ENCODE measurements at regions not wholly inside any gene's neighbourhood (a gene's known extent, or its start where the extent isn't known, plus 50 kb on each side); places are given as distances from the start of the nearest gene placed in this dataset.

DNA sequence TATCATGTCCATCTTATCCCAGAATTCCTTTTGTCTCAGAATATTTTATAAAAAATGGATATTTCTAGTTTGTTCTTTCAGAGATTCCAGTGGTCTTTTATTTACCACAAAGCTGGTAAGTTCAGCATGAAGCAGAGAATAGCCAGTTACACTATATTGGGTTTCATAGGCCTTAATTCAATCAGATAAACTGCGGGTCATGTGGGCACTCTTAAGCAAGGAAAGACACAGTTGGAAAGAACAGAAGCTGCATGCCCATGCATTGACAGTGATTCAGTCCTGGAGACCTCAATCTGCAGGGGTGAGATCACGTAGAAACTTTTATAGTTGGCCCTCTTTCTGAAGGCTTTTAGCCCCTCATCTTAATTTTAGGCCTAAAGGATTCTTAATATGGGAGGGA, 281.3 kb upstream of the IGFBP3 start:
- no peaks in the 10 kb centered on the region for H3K36me3 ChIP-seq (ENCODE audit: insufficient read depth, low read length)
- H3K4me3 ChIP-seq (ENCODE audit: low read length): no peak overlapping the region
- intact Hi-C loops (cut with DNase I, micrococcal nuclease): no loop called here
- no peaks in the 10 kb centered on the region for H3K9me3 Mint-ChIP-seq
- no peak overlapping the region for H3K27ac ChIP-seq (ENCODE audit: low read depth in 1 of 2, low read length in 2 of 2)
- POLR2A ChIA-PET: no interaction called here
- ATAC-seq (ENCODE audit: poor library complexity): no peak
- no peak overlapping the region for H3K4me3 Mint-ChIP-seq
- no peak overlapping the region for H3K27ac Mint-ChIP-seq
- TF ChIP-seq, protein P1, sequence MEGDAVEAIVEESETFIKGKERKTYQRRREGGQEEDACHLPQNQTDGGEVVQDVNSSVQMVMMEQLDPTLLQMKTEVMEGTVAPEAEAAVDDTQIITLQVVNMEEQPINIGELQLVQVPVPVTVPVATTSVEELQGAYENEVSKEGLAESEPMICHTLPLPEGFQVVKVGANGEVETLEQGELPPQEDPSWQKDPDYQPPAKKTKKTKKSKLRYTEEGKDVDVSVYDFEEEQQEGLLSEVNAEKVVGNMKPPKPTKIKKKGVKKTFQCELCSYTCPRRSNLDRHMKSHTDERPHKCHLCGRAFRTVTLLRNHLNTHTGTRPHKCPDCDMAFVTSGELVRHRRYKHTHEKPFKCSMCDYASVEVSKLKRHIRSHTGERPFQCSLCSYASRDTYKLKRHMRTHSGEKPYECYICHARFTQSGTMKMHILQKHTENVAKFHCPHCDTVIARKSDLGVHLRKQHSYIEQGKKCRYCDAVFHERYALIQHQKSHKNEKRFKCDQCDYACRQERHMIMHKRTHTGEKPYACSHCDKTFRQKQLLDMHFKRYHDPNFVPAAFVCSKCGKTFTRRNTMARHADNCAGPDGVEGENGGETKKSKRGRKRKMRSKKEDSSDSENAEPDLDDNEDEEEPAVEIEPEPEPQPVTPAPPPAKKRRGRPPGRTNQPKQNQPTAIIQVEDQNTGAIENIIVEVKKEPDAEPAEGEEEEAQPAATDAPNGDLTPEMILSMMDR (IDR thresholded peaks at IDR 0.05): no peak
- no peaks in the 10 kb centered on the region for H3K36me3 Mint-ChIP-seq (ENCODE audit: low read depth)
- no peak for DNase-seq
- H3K27me3 ChIP-seq (ENCODE audit: control insufficient read depth in 1 of 2, insufficient read depth in 2 of 2, low read length in 2 of 2): no peaks in the 10 kb centered on the region
- H3K9me3 ChIP-seq (ENCODE audit: control insufficient read depth in 1 of 2, insufficient read depth in 1 of 2, low read length in 2 of 2): no peaks in the 10 kb centered on the region
- no peaks in the 10 kb centered on the region for H3K27me3 Mint-ChIP-seq
- H3K4me1 Mint-ChIP-seq (ENCODE audit: low read depth): no peaks in the 10 kb centered on the region
- H3K4me1 ChIP-seq (ENCODE audit: insufficient read depth, low read length): no peaks in the 10 kb centered on the region
- CTCF ChIA-PET: no interaction called here

DNA sequence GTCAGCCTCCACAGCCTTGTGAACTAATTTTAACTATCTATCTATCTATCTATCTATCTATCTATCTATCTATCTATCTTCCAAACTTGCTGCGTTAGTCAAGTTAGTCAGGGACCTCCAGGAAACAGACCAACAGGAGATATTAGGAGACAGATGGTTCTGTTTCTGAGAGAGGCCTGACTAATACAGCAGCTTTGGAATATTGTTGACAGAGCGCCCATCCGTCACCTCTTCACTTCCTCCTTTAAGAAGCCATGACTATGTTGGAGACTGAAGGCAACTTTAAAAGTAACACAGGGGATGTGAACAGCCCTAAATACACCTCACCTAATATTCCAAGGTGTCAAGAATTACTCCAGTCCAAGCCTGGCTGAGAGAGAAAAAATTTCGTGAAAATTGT, 280.9 kb upstream of the IGFBP3 start:
- H3K4me3 Mint-ChIP-seq: no peak overlapping the region
- H3K4me3 ChIP-seq (ENCODE audit: low read length): no peak overlapping the region
- H3K27ac ChIP-seq (ENCODE audit: low read depth in 1 of 2, low read length in 2 of 2): no peak overlapping the region
- H3K27me3 Mint-ChIP-seq: no peaks in the 10 kb centered on the region
- intact Hi-C loops (cut with DNase I, micrococcal nuclease): no loop called here
- CTCF ChIA-PET: no interaction called here
- POLR2A ChIA-PET: no interaction called here
- H3K27me3 ChIP-seq (ENCODE audit: control insufficient read depth in 1 of 2, insufficient read depth in 2 of 2, low read length in 2 of 2): no peaks in the 10 kb centered on the region
- no peaks in the 10 kb centered on the region for H3K36me3 ChIP-seq (ENCODE audit: insufficient read depth, low read length)
- H3K27ac Mint-ChIP-seq: no peak overlapping the region
- H3K4me1 ChIP-seq (ENCODE audit: insufficient read depth, low read length): no peaks in the 10 kb centered on the region
- H3K9me3 ChIP-seq (ENCODE audit: control insufficient read depth in 1 of 2, insufficient read depth in 1 of 2, low read length in 2 of 2): no peaks in the 10 kb centered on the region
- H3K9me3 Mint-ChIP-seq: no peaks in the 10 kb centered on the region
- TF ChIP-seq, protein P1 (IDR thresholded peaks at IDR 0.05): no peak
- H3K36me3 Mint-ChIP-seq (ENCODE audit: low read depth): no peaks in the 10 kb centered on the region
- no peak for ATAC-seq (ENCODE audit: poor library complexity)
- no peaks in the 10 kb centered on the region for H3K4me1 Mint-ChIP-seq (ENCODE audit: low read depth)
- DNase-seq: no peak

DNA sequence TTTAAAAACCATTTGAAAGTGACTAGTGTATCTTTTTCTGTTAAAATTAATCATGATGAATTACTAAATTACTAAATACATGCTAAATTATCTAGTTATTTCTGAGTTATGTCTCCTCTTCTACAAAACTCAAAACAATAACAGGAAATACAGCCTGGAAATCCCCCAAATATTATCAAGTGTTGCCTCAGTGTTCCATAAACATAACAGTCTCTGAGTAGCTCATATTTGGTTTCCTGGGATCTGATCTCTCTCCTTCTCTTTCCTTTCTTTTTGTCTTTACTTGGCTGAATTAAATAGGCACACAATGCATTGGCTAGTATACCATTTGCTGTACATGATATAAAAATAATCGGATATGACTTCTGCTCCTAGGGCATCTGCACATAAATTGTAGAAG, 277.6 kb upstream of the IGFBP3 start:
- Mint-ChIP-seq H3K27ac (no peak overlapping the region), H3K9me3 (no peaks in the 10 kb centered on the region), H3K27me3 (no peaks in the 10 kb centered on the region), H3K36me3 (ENCODE audit: low read depth) (no peaks in the 10 kb centered on the region), H3K4me3 (no peak overlapping the region), H3K4me1 (ENCODE audit: low read depth) (no peaks in the 10 kb centered on the region)
- CTCF ChIA-PET: no interaction called here
- TF ChIP-seq, protein P1 (IDR thresholded peaks at IDR 0.05): no peak
- DNase-seq (no peak), ATAC-seq (ENCODE audit: poor library complexity) (no peak)
- Histone ChIP-seq H3K4me1 (ENCODE audit: insufficient read depth, low read length) (no peaks in the 10 kb centered on the region), H3K27me3 (ENCODE audit: control insufficient read depth in 1 of 2, insufficient read depth in 2 of 2, low read length in 2 of 2) (no peaks in the 10 kb centered on the region), H3K4me3 (ENCODE audit: low read length) (no peak overlapping the region), H3K27ac (ENCODE audit: low read depth in 1 of 2, low read length in 2 of 2) (no peak overlapping the region), H3K36me3 (ENCODE audit: insufficient read depth, low read length) (no peaks in the 10 kb centered on the region), H3K9me3 (ENCODE audit: control insufficient read depth in 1 of 2, insufficient read depth in 1 of 2, low read length in 2 of 2) (no peaks in the 10 kb centered on the region)
- POLR2A ChIA-PET: no interaction called here
- intact Hi-C loops (cut with DNase I, micrococcal nuclease): no loop called here

Data from CD4-positive, alpha-beta T cell (primary cell).